ENCODE measurements at regions not wholly inside any gene's neighbourhood (a gene's known extent, or its start where the extent isn't known, plus 50 kb on each side); places are given as distances from the start of the nearest gene placed in this dataset.

- 83% methylated on average over 1 of the region's 3 CpGs for WGBS (ENCODE audit: insufficient coverage)
- no peak overlapping the region for H3K27ac ChIP-seq (ENCODE audit: low read depth, low read length)
- no peaks in the 10 kb centered on the region for H3K36me3 ChIP-seq (ENCODE audit: control insufficient read depth, insufficient read depth, low read length)
- H3K4me3 ChIP-seq (ENCODE audit: low read depth, low read length), result no peak overlapping the region
- DNase-seq (ENCODE audit: low read depth in 4 of 6, low spot score in 6 of 6), result no peak
- H3K9me3 ChIP-seq (ENCODE audit: control insufficient read depth, insufficient read depth, low read length), result no peaks in the 10 kb centered on the region
- H3K4me1 ChIP-seq (ENCODE audit: control insufficient read depth, insufficient read depth, low read length), result no peaks in the 10 kb centered on the region
- no peaks in the 10 kb centered on the region for H3K27me3 ChIP-seq (ENCODE audit: control insufficient read depth, insufficient read depth, low read length)
Measured at GRCh38 chr6:63437058-63437457, 117.3 kb upstream of the LGSN start.

GRCh38 chr6:63440057-63440456 lies 120.3 kb upstream of the LGSN start:
- 78% methylated on average over 7 of the region's 7 CpGs for WGBS (ENCODE audit: insufficient coverage)

GRCh38 chr6:63440594-63440993 lies 120.8 kb upstream of the LGSN start:
- 98% methylated on average over 12 of the region's 16 CpGs for WGBS (ENCODE audit: insufficient coverage)
- DNase-seq (ENCODE audit: low read depth in 4 of 6, low spot score in 6 of 6), result no peak
- Histone ChIP-seq H3K27me3 (ENCODE audit: control insufficient read depth, insufficient read depth, low read length) (no peaks in the 10 kb centered on the region), H3K9me3 (ENCODE audit: control insufficient read depth, insufficient read depth, low read length) (no peaks in the 10 kb centered on the region), H3K4me3 (ENCODE audit: low read depth, low read length) (no peak overlapping the region), H3K36me3 (ENCODE audit: control insufficient read depth, insufficient read depth, low read length) (no peaks in the 10 kb centered on the region), H3K27ac (ENCODE audit: low read depth, low read length) (no peak overlapping the region), H3K4me1 (ENCODE audit: control insufficient read depth, insufficient read depth, low read length) (no peaks in the 10 kb centered on the region)

More at GRCh38 chr6:63440057-63440456, 120.3 kb upstream of the LGSN start:
- no peak for DNase-seq (ENCODE audit: low read depth in 4 of 6, low spot score in 6 of 6)
- Histone ChIP-seq H3K9me3 (ENCODE audit: control insufficient read depth, insufficient read depth, low read length) (no peaks in the 10 kb centered on the region), H3K27ac (ENCODE audit: low read depth, low read length) (no peak overlapping the region), H3K27me3 (ENCODE audit: control insufficient read depth, insufficient read depth, low read length) (no peaks in the 10 kb centered on the region), H3K36me3 (ENCODE audit: control insufficient read depth, insufficient read depth, low read length) (no peaks in the 10 kb centered on the region), H3K4me3 (ENCODE audit: low read depth, low read length) (no peak overlapping the region), H3K4me1 (ENCODE audit: control insufficient read depth, insufficient read depth, low read length) (no peaks in the 10 kb centered on the region)

GRCh38 chr6:63441266-63441956 lies 121.6 kb upstream of the LGSN start:
- DNase-seq (ENCODE audit: low read depth in 4 of 6, low spot score in 6 of 6), result no peak
- WGBS (ENCODE audit: insufficient coverage), result 79% methylated on average over 14 of the region's 18 CpGs

GRCh38 chr6:63442870-63443269 lies 123.1 kb upstream of the LGSN start:
- H3K27me3 ChIP-seq (ENCODE audit: control insufficient read depth, insufficient read depth, low read length), result no peaks in the 10 kb centered on the region
- DNase-seq (ENCODE audit: low read depth in 4 of 6, low spot score in 6 of 6), result no peak
- H3K9me3 ChIP-seq (ENCODE audit: control insufficient read depth, insufficient read depth, low read length), result no peaks in the 10 kb centered on the region
- no peak overlapping the region for H3K27ac ChIP-seq (ENCODE audit: low read depth, low read length)
- no peaks in the 10 kb centered on the region for H3K4me1 ChIP-seq (ENCODE audit: control insufficient read depth, insufficient read depth, low read length)
- H3K4me3 ChIP-seq (ENCODE audit: low read depth, low read length), result no peak overlapping the region
- no peaks in the 10 kb centered on the region for H3K36me3 ChIP-seq (ENCODE audit: control insufficient read depth, insufficient read depth, low read length)
- 95% methylated on average over 19 of the region's 20 CpGs for WGBS (ENCODE audit: insufficient coverage)

More at GRCh38 chr6:63441266-63441956, 121.6 kb upstream of the LGSN start:
- H3K4me3 ChIP-seq (ENCODE audit: low read depth, low read length), result no peak overlapping the region
- H3K4me1 ChIP-seq (ENCODE audit: control insufficient read depth, insufficient read depth, low read length), result no peaks in the 10 kb centered on the region
- no peaks in the 10 kb centered on the region for H3K9me3 ChIP-seq (ENCODE audit: control insufficient read depth, insufficient read depth, low read length)
- no peaks in the 10 kb centered on the region for H3K27me3 ChIP-seq (ENCODE audit: control insufficient read depth, insufficient read depth, low read length)
- no peak overlapping the region for H3K27ac ChIP-seq (ENCODE audit: low read depth, low read length)
- H3K36me3 ChIP-seq (ENCODE audit: control insufficient read depth, insufficient read depth, low read length), result no peaks in the 10 kb centered on the region

- H3K4me3 ChIP-seq (ENCODE audit: low read depth, low read length), result no peak overlapping the region
- no peaks in the 10 kb centered on the region for H3K9me3 ChIP-seq (ENCODE audit: control insufficient read depth, insufficient read depth, low read length)
- H3K27ac ChIP-seq (ENCODE audit: low read depth, low read length), result no peak overlapping the region
- DNase-seq (ENCODE audit: low read depth in 4 of 6, low spot score in 6 of 6), result no peak
- 90% methylated on average over 4 of the region's 7 CpGs for WGBS (ENCODE audit: insufficient coverage)
- no peaks in the 10 kb centered on the region for H3K27me3 ChIP-seq (ENCODE audit: control insufficient read depth, insufficient read depth, low read length)
- no peaks in the 10 kb centered on the region for H3K4me1 ChIP-seq (ENCODE audit: control insufficient read depth, insufficient read depth, low read length)
- no peaks in the 10 kb centered on the region for H3K36me3 ChIP-seq (ENCODE audit: control insufficient read depth, insufficient read depth, low read length)
Measured at GRCh38 chr6:63444768-63445167, 125.0 kb upstream of the LGSN start.

GRCh38 chr6:63446405-63446804 lies 125.9 kb upstream of the LOC128125822 start:
- Histone ChIP-seq H3K4me3 (ENCODE audit: low read depth, low read length) (no peak overlapping the region), H3K27ac (ENCODE audit: low read depth, low read length) (no peak overlapping the region), H3K9me3 (ENCODE audit: control insufficient read depth, insufficient read depth, low read length) (no peaks in the 10 kb centered on the region), H3K4me1 (ENCODE audit: control insufficient read depth, insufficient read depth, low read length) (no peaks in the 10 kb centered on the region), H3K36me3 (ENCODE audit: control insufficient read depth, insufficient read depth, low read length) (no peaks in the 10 kb centered on the region), H3K27me3 (ENCODE audit: control insufficient read depth, insufficient read depth, low read length) (no peaks in the 10 kb centered on the region)
- WGBS (ENCODE audit: insufficient coverage), result no CpG with 5 or more reads among the region's 5 CpGs
- DNase-seq (ENCODE audit: low read depth in 4 of 6, low spot score in 6 of 6), result no peak

GRCh38 chr6:63447134-63447533 lies 125.1 kb upstream of the LOC128125822 start:
- H3K27me3 ChIP-seq (ENCODE audit: control insufficient read depth, insufficient read depth, low read length), result no peaks in the 10 kb centered on the region
- no peak for DNase-seq (ENCODE audit: low read depth in 4 of 6, low spot score in 6 of 6)
- H3K27ac ChIP-seq (ENCODE audit: low read depth, low read length), result no peak overlapping the region
- H3K9me3 ChIP-seq (ENCODE audit: control insufficient read depth, insufficient read depth, low read length), result no peaks in the 10 kb centered on the region
- H3K4me3 ChIP-seq (ENCODE audit: low read depth, low read length), result no peak overlapping the region
- H3K36me3 ChIP-seq (ENCODE audit: control insufficient read depth, insufficient read depth, low read length), result no peaks in the 10 kb centered on the region
- WGBS (ENCODE audit: insufficient coverage), result 80% methylated on average over 1 of the region's 1 CpG
- no peaks in the 10 kb centered on the region for H3K4me1 ChIP-seq (ENCODE audit: control insufficient read depth, insufficient read depth, low read length)

- WGBS (ENCODE audit: insufficient coverage), result no CpG with 5 or more reads among the region's 5 CpGs
- Histone ChIP-seq H3K36me3 (ENCODE audit: control insufficient read depth, insufficient read depth, low read length) (no peaks in the 10 kb centered on the region), H3K9me3 (ENCODE audit: control insufficient read depth, insufficient read depth, low read length) (no peaks in the 10 kb centered on the region), H3K27me3 (ENCODE audit: control insufficient read depth, insufficient read depth, low read length) (no peaks in the 10 kb centered on the region), H3K4me3 (ENCODE audit: low read depth, low read length) (no peak overlapping the region), H3K4me1 (ENCODE audit: control insufficient read depth, insufficient read depth, low read length) (no peaks in the 10 kb centered on the region), H3K27ac (ENCODE audit: low read depth, low read length) (no peak overlapping the region)
- no peak for DNase-seq (ENCODE audit: low read depth in 4 of 6, low spot score in 6 of 6)
Measured at GRCh38 chr6:63448229-63448628, 124.1 kb upstream of the LOC128125822 start.

GRCh38 chr6:63449714-63450113 lies 122.6 kb upstream of the LOC128125822 start:
- Histone ChIP-seq H3K4me1 (ENCODE audit: control insufficient read depth, insufficient read depth, low read length) (no peaks in the 10 kb centered on the region), H3K27me3 (ENCODE audit: control insufficient read depth, insufficient read depth, low read length) (no peaks in the 10 kb centered on the region), H3K4me3 (ENCODE audit: low read depth, low read length) (no peak overlapping the region), H3K9me3 (ENCODE audit: control insufficient read depth, insufficient read depth, low read length) (no peaks in the 10 kb centered on the region), H3K27ac (ENCODE audit: low read depth, low read length) (no peak overlapping the region), H3K36me3 (ENCODE audit: control insufficient read depth, insufficient read depth, low read length) (no peaks in the 10 kb centered on the region)
- no CpG with 5 or more reads among the region's 2 CpGs for WGBS (ENCODE audit: insufficient coverage)
- no peak for DNase-seq (ENCODE audit: low read depth in 4 of 6, low spot score in 6 of 6)
